K562 (cell line): ENCODE measurements at regions not wholly inside any gene's neighbourhood (a gene's known extent, or its start where the extent isn't known, plus 50 kb on each side); places are given as distances from the start of the nearest gene placed in this dataset.

Experiments
- ATAC-seq: fragments of 200-7000 bp; cut with Tn5 transposase; 3 replicates; pipeline ENCODE4 v1.9.1; 2020; ENCODE audit warnings: moderate library complexity
- BruUV-seq: library from RNA; stranded (reverse); fragments of 400-500 nt; replicated peaks from 2 replicates; lab custom pipeline; 2021; lab: Mats Ljungman, UMichigan
- CTCF ChIA-PET: fragments of 300-600 bp; formaldehyde crosslinking; extraction: SDS; loops from one replicate; lab custom pipeline; 2021; ENCODE audit warnings: low intra/inter-chr PET ratio; lab: Yijun Ruan, JAX
- POLR2A ChIA-PET: fragments of 300-600, 350-650 bp; sonication (Branson Sonifier 250); formaldehyde crosslinking; extraction: SDS; loops from one replicate; lab custom pipeline; 2021; ENCODE audit warnings: antibody characterized with exemption, inconsistent platforms; lab: Yijun Ruan, JAX
- DNase-seq, 4 experiments: peaks; one replicate each; pipeline versions ENCODE4 v3.0.0 to v3.0.0-alpha.2; 2011 to 2018; ENCODE audit warnings: low spot score in 3 of 4, mixed read lengths in 3 of 4; ENCODE audit errors: extremely low read depth in 1 of 4
- FAIRE-seq: peaks from 2 replicates; lab custom pipeline; 2011; peaks lifted over from hg19 to GRCh38; lab: Jason Lieb, UNC
- H2AFZ ChIP-seq: 2 replicates; pipeline ENCODE4 v1.6.0; 2011; ENCODE audit warnings: low read depth, low read length, control low read depth, inconsistent platforms
- H3K27ac ChIP-seq: fragments of 200-600 bp; 3 replicates; pipeline ENCODE4 v1.8.0; 2011; ENCODE audit warnings: low read depth, mild to moderate bottlenecking, control low read depth, inconsistent platforms, low read length, moderate library complexity, mixed read lengths; ENCODE audit errors: extremely low read depth
- H3K27me3 ChIP-seq, 2 experiments: fragments of 300-600 bp in 1 of 2; 2 replicates in 1 of 2; 3 replicates in 1 of 2; pipeline versions ENCODE4 v1.6.0 to v1.8.0; 2011; ENCODE audit warnings: inconsistent platforms in 2 of 2, low read length in 2 of 2, mild to moderate bottlenecking in 1 of 2, mixed read lengths in 1 of 2, moderate library complexity in 1 of 2; ENCODE audit not compliant: control insufficient read depth in 2 of 2, insufficient read depth in 2 of 2
- H3K36me3 ChIP-seq: fragments of 300-600 bp; 3 replicates; pipeline ENCODE4 v1.8.0; 2011; ENCODE audit warnings: mild to moderate bottlenecking, low read length, inconsistent platforms; ENCODE audit not compliant: control insufficient read depth, insufficient read depth
- H3K4me1 ChIP-seq, 2 experiments: fragments of 200-600 bp in 1 of 2; replicated peaks in 1 of 2; 2 replicates in 1 of 2; 3 replicates in 1 of 2; pipeline versions ENCODE4 v1.5.1 to v1.8.0; 2011; ENCODE audit warnings: inconsistent platforms in 2 of 2, low read length in 2 of 2, mild to moderate bottlenecking in 1 of 2, mixed read lengths in 1 of 2, moderate library complexity in 1 of 2; ENCODE audit not compliant: control insufficient read depth in 2 of 2, insufficient read depth in 2 of 2
- H3K4me2 ChIP-seq: 2 replicates; pipeline ENCODE4 v1.6.1; 2011; ENCODE audit warnings: low read length, control low read depth, inconsistent platforms, mixed read lengths; ENCODE audit not compliant: insufficient read depth
- H3K4me3 ChIP-seq: fragments of 200-600 bp; sonication (generic), shearing (Covaris generic); 2 replicates; pipeline ENCODE4 v1.5.1; 2016; ENCODE audit warnings: control low read depth, inconsistent platforms
- H3K79me2 ChIP-seq: fragments of 200-600 bp; 3 replicates; pipeline ENCODE4 v1.8.0; 2011; ENCODE audit warnings: low read length, inconsistent platforms; ENCODE audit not compliant: control insufficient read depth, insufficient read depth
- H3K9ac ChIP-seq, 2 experiments: 2 replicates each; pipeline versions ENCODE4 v1.6.0 to v1.6.1; 2011; ENCODE audit warnings: low read depth in 2 of 2, low read length in 2 of 2, control low read depth in 1 of 2, inconsistent platforms in 1 of 2, mild to moderate bottlenecking in 1 of 2, mixed read lengths in 1 of 2; ENCODE audit not compliant: insufficient read depth in 1 of 2
- H3K9me1 ChIP-seq: one replicate; pipeline ENCODE4 v1.6.0; 2011; ENCODE audit warnings: inconsistent platforms, mild to moderate bottlenecking, low read length, moderate library complexity; ENCODE audit not compliant: control insufficient read depth, insufficient read depth
- H3K9me3 ChIP-seq: replicated peaks from 2 replicates; pipeline ENCODE4 v1.5.1; 2011; ENCODE audit warnings: low read depth, low read length, inconsistent platforms; ENCODE audit not compliant: control insufficient read depth, insufficient read depth
- H4K20me1 ChIP-seq: replicated peaks from 2 replicates; pipeline ENCODE4 v1.6.1; 2011; ENCODE audit warnings: low read length, inconsistent platforms, mixed read lengths; ENCODE audit not compliant: control insufficient read depth, insufficient read depth
- CCNT2 ChIP-seq: IDR thresholded peaks from 2 replicates; pipeline ENCODE4 v1.6.1; 2011; ENCODE audit warnings: borderline replicate concordance, low read depth, mild to moderate bottlenecking, moderate library complexity, mixed read lengths, low read length; ENCODE audit not compliant: insufficient read length; ENCODE audit errors: extremely low read depth
- PTBP1 ChIP-seq: fragments of 200-400 bp; formaldehyde crosslinking; IDR thresholded peaks from 2 replicates; pipeline ENCODE4 v1.6.1; 2017; ENCODE audit warnings: low read depth, low read length
- ZBTB17 ChIP-seq: fragments of 450-650 bp; formaldehyde crosslinking; IDR thresholded peaks from 2 replicates; pipeline ENCODE4 v1.4.0; 2020; ENCODE audit warnings: mild to moderate bottlenecking
- WGBS: fragments of 100-300 bp; shearing (Covaris generic); methylation state at CpG from one replicate; pipeline ENCODE4 v1.1.6; 2016; ENCODE audit warnings: low coverage, mixed read lengths; ENCODE audit not compliant: insufficient coverage; ENCODE audit errors: missing lambda C conversion rate; 5-methylcytosine and 5-hydroxymethylcytosine counted together
- in situ Hi-C: fragments of 300-500 bp; cut with MboI; formaldehyde crosslinking; loops from 4 replicates; pipeline ENCODE4 v1.15.0; 2018; ENCODE audit warnings: inconsistent platforms, mixed read lengths
- intact Hi-C: fragments of 100-400 bp; cut with micrococcal nuclease; formaldehyde crosslinking; loops from 2 replicates; pipeline ENCODE4 v1.14.2; 2022
- TF ChIP-seq, protein P1 (sequence below): fragments of 450-650 bp; formaldehyde crosslinking; IDR thresholded peaks from 2 replicates; pipeline ENCODE4 v1.4.0; 2020; ENCODE audit warnings: mild to moderate bottlenecking
- TF ChIP-seq, protein P2 (sequence below): fragments of 250-450 bp; sonication (Bioruptor Pico); IDR thresholded peaks from 2 replicates; pipeline ENCODE4 v1.4.0; 2020; ENCODE audit warnings: mild to moderate bottlenecking, moderate library complexity

DNA sequence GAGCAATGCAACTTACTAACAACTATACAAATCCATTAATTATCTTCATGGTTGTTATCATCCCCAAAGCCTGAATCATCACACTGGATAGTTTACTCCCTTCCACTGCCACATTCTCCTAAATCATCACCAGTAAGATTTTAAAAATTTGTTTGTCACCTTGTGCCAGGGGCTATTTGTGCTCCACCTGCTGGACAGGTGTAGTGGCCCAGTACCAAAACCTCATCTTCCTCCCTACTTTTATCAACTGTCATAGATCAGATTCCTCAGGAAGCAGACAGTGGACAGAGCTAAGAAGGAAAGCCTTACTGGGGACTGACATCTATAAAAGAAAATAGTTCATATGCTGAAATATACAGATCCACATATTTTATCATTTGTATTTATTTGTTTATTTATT, 280.4 kb downstream of the CDH11 start:
- no TSS peak for BruUV-seq
- intact Hi-C loops = no loop called here
- ATAC-seq (no peak), FAIRE-seq (no peak), DNase-seq (no peak)
- H3K9me3 ChIP-seq = no peaks in the 10 kb centered on the region
- H3K36me3 ChIP-seq = no peaks in the 10 kb centered on the region
- H3K9ac ChIP-seq = no peak overlapping the region
- no peaks in the 10 kb centered on the region for H3K4me1 ChIP-seq
- no peaks in the 10 kb centered on the region for H3K79me2 ChIP-seq
- no peak overlapping the region for H3K4me2 ChIP-seq
- CTCF ChIA-PET = no interaction called here
- H3K9me1 ChIP-seq = no peaks in the 10 kb centered on the region
- no peaks in the 10 kb centered on the region for H3K27me3 ChIP-seq
- POLR2A ChIA-PET = no interaction called here
- H4K20me1 ChIP-seq = no peaks in the 10 kb centered on the region
- H3K27ac ChIP-seq = no peak overlapping the region
- H3K4me3 ChIP-seq = no peak overlapping the region
- no peak overlapping the region for H2AFZ ChIP-seq
- TF ChIP-seq ZBTB17 (no peak), CCNT2 (no peak)
- in situ Hi-C loops = no loop called here

DNA sequence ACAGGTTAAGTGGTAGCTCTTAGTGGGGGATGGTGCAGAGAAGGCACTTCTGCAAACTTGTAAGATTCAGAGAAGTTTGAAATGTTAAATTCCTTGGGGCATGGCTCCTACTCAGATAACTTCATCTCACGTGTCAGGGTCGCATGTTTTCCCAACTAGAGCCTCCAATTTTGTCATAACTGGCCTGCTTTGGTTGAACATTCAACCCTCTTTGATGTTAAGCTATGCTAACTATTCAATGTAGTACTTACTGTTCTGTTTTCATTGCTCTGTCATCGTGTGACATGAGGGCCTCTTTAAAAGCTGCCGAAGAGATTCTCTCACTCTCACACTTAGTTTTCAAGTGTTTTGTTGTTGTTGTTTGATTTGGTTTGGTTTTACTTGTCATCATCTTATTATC, 280.8 kb downstream of the CDH11 start:
- in situ Hi-C loops (no loop called here), intact Hi-C loops (no loop called here)
- H3K79me2 ChIP-seq = no peaks in the 10 kb centered on the region
- no peaks in the 10 kb centered on the region for H3K9me3 ChIP-seq
- H3K9me1 ChIP-seq = no peaks in the 10 kb centered on the region
- BruUV-seq = no TSS peak
- ChIA-PET CTCF (no interaction called here), POLR2A (no interaction called here)
- no peaks in the 10 kb centered on the region for H3K36me3 ChIP-seq
- H3K27ac ChIP-seq = no peak overlapping the region
- ATAC-seq = no peak
- WGBS = 0% methylated on average over 4 of the region's 4 CpGs
- no peak for DNase-seq
- no peak overlapping the region for H3K4me2 ChIP-seq
- no peak overlapping the region for H3K9ac ChIP-seq
- no peaks in the 10 kb centered on the region for H3K4me1 ChIP-seq
- no peak overlapping the region for H2AFZ ChIP-seq
- FAIRE-seq = no peak
- no peak overlapping the region for H3K4me3 ChIP-seq
- no peaks in the 10 kb centered on the region for H3K27me3 ChIP-seq
- TF ChIP-seq, protein P1, sequence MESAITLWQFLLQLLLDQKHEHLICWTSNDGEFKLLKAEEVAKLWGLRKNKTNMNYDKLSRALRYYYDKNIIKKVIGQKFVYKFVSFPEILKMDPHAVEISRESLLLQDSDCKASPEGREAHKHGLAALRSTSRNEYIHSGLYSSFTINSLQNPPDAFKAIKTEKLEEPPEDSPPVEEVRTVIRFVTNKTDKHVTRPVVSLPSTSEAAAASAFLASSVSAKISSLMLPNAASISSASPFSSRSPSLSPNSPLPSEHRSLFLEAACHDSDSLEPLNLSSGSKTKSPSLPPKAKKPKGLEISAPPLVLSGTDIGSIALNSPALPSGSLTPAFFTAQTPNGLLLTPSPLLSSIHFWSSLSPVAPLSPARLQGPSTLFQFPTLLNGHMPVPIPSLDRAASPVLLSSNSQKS = no peak
- TF ChIP-seq PTBP1 = no peak
- TF ChIP-seq, protein P2, sequence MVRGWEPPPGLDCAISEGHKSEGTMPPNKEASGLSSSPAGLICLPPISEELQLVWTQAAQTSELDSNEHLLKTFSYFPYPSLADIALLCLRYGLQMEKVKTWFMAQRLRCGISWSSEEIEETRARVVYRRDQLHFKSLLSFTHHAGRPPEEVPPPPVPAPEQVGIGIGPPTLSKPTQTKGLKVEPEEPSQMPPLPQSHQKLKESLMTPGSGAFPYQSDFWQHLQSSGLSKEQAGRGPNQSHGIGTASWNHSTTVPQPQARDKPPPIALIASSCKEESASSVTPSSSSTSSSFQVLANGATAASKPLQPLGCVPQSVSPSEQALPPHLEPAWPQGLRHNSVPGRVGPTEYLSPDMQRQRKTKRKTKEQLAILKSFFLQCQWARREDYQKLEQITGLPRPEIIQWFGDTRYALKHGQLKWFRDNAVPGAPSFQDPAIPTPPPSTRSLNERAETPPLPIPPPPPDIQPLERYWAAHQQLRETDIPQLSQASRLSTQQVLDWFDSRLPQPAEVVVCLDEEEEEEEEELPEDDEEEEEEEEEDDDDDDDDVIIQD (CRISPR knock-in tag) = no peak
- no peaks in the 10 kb centered on the region for H4K20me1 ChIP-seq
